HCT116 (cell line): ENCODE measurements at regions not wholly inside any gene's neighbourhood (a gene's known extent, or its start where the extent isn't known, plus 50 kb on each side); places are given as distances from the start of the nearest gene placed in this dataset.

Experiments
- ATAC-seq: fragments of 200-7000 bp; cut with Tn5 transposase; 2 replicates; pipeline ENCODE4 v1.9.1; 2020; ENCODE audit warnings: mild to moderate bottlenecking, moderate library complexity
- BruUV-seq: library from RNA; stranded (reverse); fragments of 400-500 nt; replicated peaks from 2 replicates; lab custom pipeline; 2021; lab: Mats Ljungman, UMichigan
- CTCF ChIA-PET: fragments of 300-600 bp; sonication (Branson Sonifier 250); formaldehyde crosslinking; loops from one replicate; lab custom pipeline; 2021; ENCODE audit warnings: antibody characterized with exemption; lab: Charles Lee
- POLR2A ChIA-PET: fragments of 300-600, 350-600 bp; sonication (Branson Sonifier 250); formaldehyde crosslinking; loops from one replicate; lab custom pipeline; 2021; ENCODE audit warnings: antibody characterized with exemption; lab: Charles Lee
- RAD21 ChIA-PET, 2 experiments: fragments of 300-600 bp; sonication (Branson Sonifier 250); formaldehyde crosslinking; loops; one replicate each; lab custom pipeline; 2023; ENCODE audit warnings: low total read pairs in 2 of 2; ENCODE audit not compliant: uncharacterized antibody in 2 of 2, unreplicated experiment in 2 of 2, low non-redundant PET in 1 of 2; lab: Charles Lee
- DNase-seq: peaks from one replicate; pipeline ENCODE4 v3.0.0-alpha.2; 2010; ENCODE audit warnings: low read depth, low spot score
- H2AFZ ChIP-seq: fragments of 200-600 bp; shearing (Covaris generic), sonication (generic); 2 replicates; pipeline ENCODE4 v1.6.1; 2017; ENCODE audit warnings: low read depth, mixed run types, mixed read lengths, antibody characterized with exemption, low read length; ENCODE audit not compliant: poor library complexity, severe bottlenecking
- H3K27ac ChIP-seq: 2 replicates; pipeline ENCODE4 v1.5.1; 2012; ENCODE audit warnings: low read depth, low read length
- H3K27me3 ChIP-seq: fragments of 200-600 bp; sonication (generic); 2 replicates; pipeline ENCODE4 v1.6.1; 2016; ENCODE audit warnings: mixed run types, low read length, mixed read lengths; ENCODE audit not compliant: insufficient read depth
- H3K36me3 ChIP-seq, 2 experiments: fragments of 200-500 bp in 1 of 2; fragments of 200-600 bp in 1 of 2; sonication (Bioruptor generic) in 1 of 2; sonication (generic) in 1 of 2; 2 replicates each; pipeline versions ENCODE4 v1.5.1 to v1.6.1; 2014 to 2016; ENCODE audit warnings: low read length in 2 of 2, inconsistent platforms in 1 of 2, mixed read lengths in 1 of 2, mixed run types in 1 of 2; ENCODE audit not compliant: insufficient read depth in 2 of 2, control insufficient read depth in 1 of 2
- H3K4me1 ChIP-seq, 2 experiments: fragments of 200-600 bp in 1 of 2; sonication (generic) in 1 of 2; 2 replicates each; pipeline versions ENCODE4 v1.5.1 to v1.6.1; 2012 to 2017; ENCODE audit warnings: low read length in 2 of 2, inconsistent platforms in 1 of 2, mild to moderate bottlenecking in 1 of 2, mixed read lengths in 1 of 2, mixed run types in 1 of 2, moderate library complexity in 1 of 2; ENCODE audit not compliant: insufficient read depth in 2 of 2, control insufficient read depth in 1 of 2
- H3K4me2 ChIP-seq: fragments of 200-600 bp; sonication (generic); 2 replicates; pipeline ENCODE4 v1.6.1; 2017; ENCODE audit warnings: mixed run types, low read length, mixed read lengths
- H3K4me3 ChIP-seq, 2 experiments: fragments of 200-600 bp in 1 of 2; sonication (generic) in 1 of 2; replicated peaks in 1 of 2; 2 replicates each; pipeline ENCODE4 v1.5.1; 2011 to 2016; ENCODE audit warnings: low read length in 2 of 2, control low read depth in 1 of 2, low read depth in 1 of 2, mild to moderate bottlenecking in 1 of 2, mixed read lengths in 1 of 2, mixed run types in 1 of 2
- H3K79me2 ChIP-seq: fragments of 200-600 bp; sonication (generic); 2 replicates; pipeline ENCODE4 v1.6.1; 2017; ENCODE audit warnings: mild to moderate bottlenecking, mixed run types, low read length, moderate library complexity, mixed read lengths; ENCODE audit not compliant: insufficient read depth
- H3K9ac ChIP-seq: fragments of 200-600 bp; sonication (generic); 2 replicates; pipeline ENCODE4 v1.6.1; 2016; ENCODE audit warnings: low read length, mixed read lengths
- H3K9me2 ChIP-seq: fragments of 200-600 bp; sonication (generic), shearing (Covaris generic); 2 replicates; pipeline ENCODE4 v1.6.1; 2017; ENCODE audit warnings: mixed run types, mild to moderate bottlenecking, moderate library complexity; ENCODE audit not compliant: insufficient read depth
- H3K9me3 ChIP-seq, 2 experiments: fragments of 200-500 bp in 1 of 2; fragments of 200-600 bp in 1 of 2; sonication (Bioruptor generic) in 1 of 2; sonication (generic) in 1 of 2; 2 replicates each; pipeline ENCODE4 v1.6.1; 2014 to 2017; ENCODE audit warnings: low read length in 2 of 2, mixed read lengths in 2 of 2, inconsistent platforms in 1 of 2, low read depth in 1 of 2, mild to moderate bottlenecking in 1 of 2, mixed run types in 1 of 2, moderate library complexity in 1 of 2; ENCODE audit not compliant: control insufficient read depth in 1 of 2, insufficient read depth in 1 of 2
- H4K20me1 ChIP-seq: fragments of 200-600 bp; sonication (generic), shearing (Covaris generic); 2 replicates; pipeline ENCODE4 v1.6.1; 2017; ENCODE audit warnings: mixed run types, mild to moderate bottlenecking, moderate library complexity; ENCODE audit not compliant: insufficient read depth
- CBX3 ChIP-seq: IDR thresholded peaks from 2 replicates; pipeline ENCODE4 v1.6.1; 2012; ENCODE audit warnings: low read depth
- CEBPB ChIP-seq: IDR thresholded peaks from 2 replicates; pipeline ENCODE4 v1.6.1; 2012; ENCODE audit warnings: low read depth
- EGR1 ChIP-seq: IDR thresholded peaks from 2 replicates; pipeline ENCODE4 v1.6.1; 2012; ENCODE audit warnings: low read depth
- ELF1 ChIP-seq: IDR thresholded peaks from 2 replicates; pipeline ENCODE4 v1.6.1; 2012; ENCODE audit warnings: low read depth, borderline replicate concordance
- EZH2 ChIP-seq: fragments of 200-600 bp; sonication (generic); IDR thresholded peaks from 2 replicates; pipeline ENCODE4 v1.6.1; 2017; ENCODE audit warnings: antibody characterized with exemption, mixed run types
- EZH2phosphoT487 ChIP-seq: fragments of 200-600 bp; IDR thresholded peaks from 2 replicates; pipeline ENCODE4 v1.6.1; 2018; ENCODE audit warnings: antibody characterized with exemption, borderline replicate concordance
- FOSL1 ChIP-seq: IDR thresholded peaks from 2 replicates; pipeline ENCODE4 v1.6.1; 2012; ENCODE audit warnings: low read depth
- JUND ChIP-seq: IDR thresholded peaks from 2 replicates; pipeline ENCODE4 v1.6.1; 2012
- POLR2A ChIP-seq: IDR thresholded peaks from 2 replicates; pipeline ENCODE4 v1.7.0; 2011; ENCODE audit warnings: borderline replicate concordance; ENCODE audit not compliant: insufficient read depth, insufficient read length; ENCODE audit errors: extremely low read depth
- POLR2AphosphoS5 ChIP-seq: IDR thresholded peaks from 2 replicates; pipeline ENCODE4 v1.6.1; 2011; ENCODE audit warnings: mild to moderate bottlenecking, low read depth, low read length, moderate library complexity
- RAD21 ChIP-seq: IDR thresholded peaks from 2 replicates; pipeline ENCODE4 v1.6.1; 2012; ENCODE audit warnings: low read depth, mild to moderate bottlenecking
- SIN3A ChIP-seq: IDR thresholded peaks from 2 replicates; pipeline ENCODE4 v1.6.1; 2012; ENCODE audit warnings: low read depth
- SRF ChIP-seq: IDR thresholded peaks from 2 replicates; pipeline ENCODE4 v1.6.1; 2012; ENCODE audit warnings: low read depth
- TCF7L2 ChIP-seq: IDR thresholded peaks from 2 replicates; pipeline ENCODE4 v1.7.0; 2011; ENCODE audit warnings: borderline replicate concordance, inconsistent platforms; ENCODE audit not compliant: insufficient read depth, insufficient read length; ENCODE audit errors: extremely low read depth
- ZFX ChIP-seq: fragments of 450-650 bp; IDR thresholded peaks from 2 replicates; pipeline ENCODE4 v1.6.1; 2017
- ZNF274 ChIP-seq: fragments of 200-500 bp; sonication (Bioruptor generic); IDR thresholded peaks from 2 replicates; pipeline ENCODE4 v1.6.1; 2014; ENCODE audit warnings: mild to moderate bottlenecking, low read depth, low read length, inconsistent platforms
- intact Hi-C: fragments of 100-400 bp; cut with micrococcal nuclease; formaldehyde crosslinking; loops from 2 replicates; pipeline ENCODE4 v1.10.0; 2022
- TF ChIP-seq, protein P1 (sequence below): IDR thresholded peaks from 2 replicates; pipeline ENCODE4 v1.6.1; 2012; ENCODE audit warnings: low read depth
- TF ChIP-seq, protein P2 (sequence below): IDR thresholded peaks from 2 replicates; pipeline ENCODE4 v1.6.1; 2012
- TF ChIP-seq, protein P3 (sequence below): IDR thresholded peaks from 2 replicates; pipeline ENCODE4 v1.6.1; 2011; ENCODE audit warnings: mild to moderate bottlenecking, low read length, moderate library complexity; ENCODE audit not compliant: insufficient replicate concordance; ENCODE audit errors: extremely low read depth
- TF ChIP-seq, protein P4 (sequence below): IDR thresholded peaks from 2 replicates; pipeline ENCODE4 v1.6.1; 2012

DNA sequence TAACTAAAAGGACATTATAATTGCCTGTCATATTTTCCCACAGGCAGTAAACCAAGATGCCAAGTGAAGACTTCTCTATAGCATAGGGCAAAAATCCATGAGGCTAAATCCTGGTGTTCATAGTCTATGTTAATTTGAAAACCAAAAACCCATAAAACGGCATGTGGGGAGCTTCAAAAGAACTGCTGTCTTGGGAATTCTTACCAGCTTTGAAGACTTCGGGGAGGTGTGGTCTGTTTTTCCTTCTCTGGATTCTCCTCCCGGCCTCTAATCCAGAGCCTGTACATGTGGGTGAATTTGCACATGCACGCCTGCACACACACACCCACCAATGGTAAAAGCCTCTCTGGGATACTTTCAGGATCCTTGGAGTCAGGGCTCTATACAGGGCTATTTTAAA, 61.9 kb upstream of the IFNG-AS1 start:
- H3K27me3 ChIP-seq = no peaks in the 10 kb centered on the region
- no peaks in the 10 kb centered on the region for H4K20me1 ChIP-seq
- intact Hi-C loops = no loop called here
- no peak overlapping the region for H3K27ac ChIP-seq
- DNase-seq = no peak
- no peak for TF ChIP-seq RAD21
- TF ChIP-seq, protein P1, sequence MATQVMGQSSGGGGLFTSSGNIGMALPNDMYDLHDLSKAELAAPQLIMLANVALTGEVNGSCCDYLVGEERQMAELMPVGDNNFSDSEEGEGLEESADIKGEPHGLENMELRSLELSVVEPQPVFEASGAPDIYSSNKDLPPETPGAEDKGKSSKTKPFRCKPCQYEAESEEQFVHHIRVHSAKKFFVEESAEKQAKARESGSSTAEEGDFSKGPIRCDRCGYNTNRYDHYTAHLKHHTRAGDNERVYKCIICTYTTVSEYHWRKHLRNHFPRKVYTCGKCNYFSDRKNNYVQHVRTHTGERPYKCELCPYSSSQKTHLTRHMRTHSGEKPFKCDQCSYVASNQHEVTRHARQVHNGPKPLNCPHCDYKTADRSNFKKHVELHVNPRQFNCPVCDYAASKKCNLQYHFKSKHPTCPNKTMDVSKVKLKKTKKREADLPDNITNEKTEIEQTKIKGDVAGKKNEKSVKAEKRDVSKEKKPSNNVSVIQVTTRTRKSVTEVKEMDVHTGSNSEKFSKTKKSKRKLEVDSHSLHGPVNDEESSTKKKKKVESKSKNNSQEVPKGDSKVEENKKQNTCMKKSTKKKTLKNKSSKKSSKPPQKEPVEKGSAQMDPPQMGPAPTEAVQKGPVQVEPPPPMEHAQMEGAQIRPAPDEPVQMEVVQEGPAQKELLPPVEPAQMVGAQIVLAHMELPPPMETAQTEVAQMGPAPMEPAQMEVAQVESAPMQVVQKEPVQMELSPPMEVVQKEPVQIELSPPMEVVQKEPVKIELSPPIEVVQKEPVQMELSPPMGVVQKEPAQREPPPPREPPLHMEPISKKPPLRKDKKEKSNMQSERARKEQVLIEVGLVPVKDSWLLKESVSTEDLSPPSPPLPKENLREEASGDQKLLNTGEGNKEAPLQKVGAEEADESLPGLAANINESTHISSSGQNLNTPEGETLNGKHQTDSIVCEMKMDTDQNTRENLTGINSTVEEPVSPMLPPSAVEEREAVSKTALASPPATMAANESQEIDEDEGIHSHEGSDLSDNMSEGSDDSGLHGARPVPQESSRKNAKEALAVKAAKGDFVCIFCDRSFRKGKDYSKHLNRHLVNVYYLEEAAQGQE = no peak
- TF ChIP-seq, protein P2, sequence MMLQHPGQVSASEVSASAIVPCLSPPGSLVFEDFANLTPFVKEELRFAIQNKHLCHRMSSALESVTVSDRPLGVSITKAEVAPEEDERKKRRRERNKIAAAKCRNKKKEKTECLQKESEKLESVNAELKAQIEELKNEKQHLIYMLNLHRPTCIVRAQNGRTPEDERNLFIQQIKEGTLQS = no peak
- no peak for TF ChIP-seq SRF
- TF ChIP-seq CEBPB = no peak
- TF ChIP-seq FOSL1 = no peak
- TF ChIP-seq JUND = no peak
- TF ChIP-seq ZNF274 = no peak
- no peak for TF ChIP-seq TCF7L2
- TF ChIP-seq EGR1 = no peak
- TF ChIP-seq POLR2AphosphoS5 = no peak
- TF ChIP-seq SIN3A = no peak
- no peak for TF ChIP-seq EZH2phosphoT487
- TF ChIP-seq EZH2 = no peak
- no peak for TF ChIP-seq POLR2A
- TF ChIP-seq ELF1 = no peak
- TF ChIP-seq, protein P3, sequence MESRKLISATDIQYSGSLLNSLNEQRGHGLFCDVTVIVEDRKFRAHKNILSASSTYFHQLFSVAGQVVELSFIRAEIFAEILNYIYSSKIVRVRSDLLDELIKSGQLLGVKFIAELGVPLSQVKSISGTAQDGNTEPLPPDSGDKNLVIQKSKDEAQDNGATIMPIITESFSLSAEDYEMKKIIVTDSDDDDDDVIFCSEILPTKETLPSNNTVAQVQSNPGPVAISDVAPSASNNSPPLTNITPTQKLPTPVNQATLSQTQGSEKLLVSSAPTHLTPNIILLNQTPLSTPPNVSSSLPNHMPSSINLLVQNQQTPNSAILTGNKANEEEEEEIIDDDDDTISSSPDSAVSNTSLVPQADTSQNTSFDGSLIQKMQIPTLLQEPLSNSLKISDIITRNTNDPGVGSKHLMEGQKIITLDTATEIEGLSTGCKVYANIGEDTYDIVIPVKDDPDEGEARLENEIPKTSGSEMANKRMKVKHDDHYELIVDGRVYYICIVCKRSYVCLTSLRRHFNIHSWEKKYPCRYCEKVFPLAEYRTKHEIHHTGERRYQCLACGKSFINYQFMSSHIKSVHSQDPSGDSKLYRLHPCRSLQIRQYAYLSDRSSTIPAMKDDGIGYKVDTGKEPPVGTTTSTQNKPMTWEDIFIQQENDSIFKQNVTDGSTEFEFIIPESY = no peak
- TF ChIP-seq ZFX = no peak
- TF ChIP-seq, protein P4, sequence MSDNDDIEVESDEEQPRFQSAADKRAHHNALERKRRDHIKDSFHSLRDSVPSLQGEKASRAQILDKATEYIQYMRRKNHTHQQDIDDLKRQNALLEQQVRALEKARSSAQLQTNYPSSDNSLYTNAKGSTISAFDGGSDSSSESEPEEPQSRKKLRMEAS = no peak
- TF ChIP-seq CBX3 = no peak
- TF ChIP-seq, all 23 proteins: peak for 0
- Histone ChIP-seq H3K9ac (no peak overlapping the region), H3K4me3 (no peak overlapping the region), H3K4me1 (no peaks in the 10 kb centered on the region), H3K4me2 (no peak overlapping the region), H2AFZ (no peak overlapping the region), H3K79me2 (no peaks in the 10 kb centered on the region), H3K9me2 (no peaks in the 10 kb centered on the region), H3K9me3 (no peaks in the 10 kb centered on the region), H3K36me3 (no peaks in the 10 kb centered on the region)
- ATAC-seq = no peak
- ChIA-PET POLR2A (no interaction called here), RAD21 (no interaction called here), CTCF (interaction anchor here (2.7 kb wide), 1 partner anchor 15 kb away, joined by 10 read pairs; no protein-coding TSS in a partner anchor)
- BruUV-seq = no TSS peak
